ENCODE measurements at regions not wholly inside any gene's neighbourhood (a gene's known extent, or its start where the extent isn't known, plus 50 kb on each side); places are given as distances from the start of the nearest gene placed in this dataset.

- no peak for TF ChIP-seq POLR2A (IDR thresholded peaks at IDR 0.05)
- TF ChIP-seq, protein P1, sequence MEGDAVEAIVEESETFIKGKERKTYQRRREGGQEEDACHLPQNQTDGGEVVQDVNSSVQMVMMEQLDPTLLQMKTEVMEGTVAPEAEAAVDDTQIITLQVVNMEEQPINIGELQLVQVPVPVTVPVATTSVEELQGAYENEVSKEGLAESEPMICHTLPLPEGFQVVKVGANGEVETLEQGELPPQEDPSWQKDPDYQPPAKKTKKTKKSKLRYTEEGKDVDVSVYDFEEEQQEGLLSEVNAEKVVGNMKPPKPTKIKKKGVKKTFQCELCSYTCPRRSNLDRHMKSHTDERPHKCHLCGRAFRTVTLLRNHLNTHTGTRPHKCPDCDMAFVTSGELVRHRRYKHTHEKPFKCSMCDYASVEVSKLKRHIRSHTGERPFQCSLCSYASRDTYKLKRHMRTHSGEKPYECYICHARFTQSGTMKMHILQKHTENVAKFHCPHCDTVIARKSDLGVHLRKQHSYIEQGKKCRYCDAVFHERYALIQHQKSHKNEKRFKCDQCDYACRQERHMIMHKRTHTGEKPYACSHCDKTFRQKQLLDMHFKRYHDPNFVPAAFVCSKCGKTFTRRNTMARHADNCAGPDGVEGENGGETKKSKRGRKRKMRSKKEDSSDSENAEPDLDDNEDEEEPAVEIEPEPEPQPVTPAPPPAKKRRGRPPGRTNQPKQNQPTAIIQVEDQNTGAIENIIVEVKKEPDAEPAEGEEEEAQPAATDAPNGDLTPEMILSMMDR (IDR thresholded peaks at IDR 0.05) = no peak
Measured at GRCh38 chr16:50972876-50973275, 178.2 kb downstream of the SALL1 start.

Data from heart left ventricle (tissue), 13 donors.